DMS53 (cell line): ENCODE measurements at regions not wholly inside any gene's neighbourhood (a gene's known extent, or its start where the extent isn't known, plus 50 kb on each side); places are given as distances from the start of the nearest gene placed in this dataset.

Experiments
- DNase-seq: peaks from one replicate; lab custom pipeline; 2025; lab: John Stamatoyannopoulos, UW

DNA sequence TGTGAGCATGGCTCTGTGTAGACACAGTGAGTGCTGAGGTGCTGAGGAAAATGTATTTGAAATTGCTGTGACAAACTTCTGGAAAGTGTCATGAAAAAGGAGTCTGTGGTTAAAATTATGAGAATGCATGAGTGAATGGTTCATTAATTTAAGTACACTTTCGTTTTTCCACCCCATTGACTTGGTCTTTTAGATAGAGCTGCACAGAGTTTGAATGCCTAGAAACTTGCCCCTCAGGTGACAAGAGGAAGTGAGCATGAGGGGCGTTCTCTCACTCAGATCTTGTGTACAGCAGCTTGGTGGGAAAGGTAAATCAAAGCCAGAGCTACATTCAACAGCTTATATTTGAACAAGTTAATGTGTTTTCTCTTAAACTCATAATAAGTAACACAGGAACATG lies 296.8 kb downstream of the WDR72 start:
- no peak for DNase-seq

- no peak for DNase-seq
Measured at GRCh38 chr15:53461677-53462076, 297.8 kb downstream of the WDR72 start.

- DNase-seq: peak; percentile 63
Measured at GRCh38 chr15:53458736-53459135, 300.7 kb downstream of the WDR72 start.

- peak; percentile 76 for DNase-seq
Measured at GRCh38 chr15:53457479-53457878, 302.0 kb downstream of the WDR72 start.

- DNase-seq: peak; percentile 79
Measured at GRCh38 chr15:53454843-53455721, 304.4 kb downstream of the WDR72 start.

- peak; percentile 44 for DNase-seq
Measured at GRCh38 chr15:53454535-53454842, 305.0 kb downstream of the WDR72 start.

DNA sequence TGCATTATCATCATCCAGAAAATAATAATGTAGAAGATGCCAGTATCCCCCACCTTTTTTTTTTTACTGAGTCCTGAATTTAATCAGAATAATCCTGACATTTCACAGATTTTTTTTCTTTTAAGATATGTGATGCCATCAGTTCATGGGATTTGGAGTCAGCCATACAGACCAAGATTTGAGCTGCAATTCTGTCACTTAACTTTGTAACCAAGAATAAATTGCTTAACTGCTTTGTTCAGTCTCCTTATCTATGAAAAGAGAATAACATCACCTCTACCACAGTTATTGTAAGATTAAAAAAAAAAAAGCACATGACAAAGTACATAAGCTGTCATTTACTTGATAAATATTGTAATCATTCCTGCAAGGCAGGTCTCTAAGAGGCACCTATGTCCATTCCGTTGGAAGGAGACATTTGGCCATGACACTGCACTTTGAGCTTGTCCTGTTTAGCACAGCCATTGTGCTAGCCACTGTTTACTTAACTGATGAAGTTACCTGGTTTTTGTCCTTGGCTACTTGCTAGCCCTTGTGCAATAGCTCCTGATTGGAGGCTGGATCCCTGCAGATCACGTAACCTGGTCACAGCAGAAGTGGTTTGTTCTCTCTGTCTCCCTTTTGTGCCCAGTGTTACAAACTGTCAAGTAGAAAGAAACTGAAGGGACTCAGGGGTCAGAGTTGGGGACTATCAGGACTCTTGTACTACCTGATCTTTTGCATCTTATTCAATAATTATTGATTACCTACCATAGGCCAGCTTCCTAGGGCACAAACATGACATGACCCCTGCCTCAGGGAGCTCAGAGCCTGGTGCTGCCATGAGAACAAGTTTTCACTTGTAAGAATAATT lies 306.0 kb downstream of the WDR72 start:
- peak; percentile 87 for DNase-seq

GRCh38 chr15:53448232-53449015 lies 311.0 kb downstream of the WDR72 start:
- DNase-seq: no peak

- no peak for DNase-seq
Measured at GRCh38 chr15:53447742-53448141, 311.7 kb downstream of the WDR72 start.

- peak; percentile 31 for DNase-seq
Measured at GRCh38 chr15:53447053-53447574, 312.3 kb downstream of the WDR72 start.

GRCh38 chr15:53446376-53446775 lies 313.1 kb downstream of the WDR72 start:
- peak; percentile 59 for DNase-seq

GRCh38 chr15:53445531-53445930 lies 313.9 kb downstream of the WDR72 start:
- DNase-seq: no peak

DNA sequence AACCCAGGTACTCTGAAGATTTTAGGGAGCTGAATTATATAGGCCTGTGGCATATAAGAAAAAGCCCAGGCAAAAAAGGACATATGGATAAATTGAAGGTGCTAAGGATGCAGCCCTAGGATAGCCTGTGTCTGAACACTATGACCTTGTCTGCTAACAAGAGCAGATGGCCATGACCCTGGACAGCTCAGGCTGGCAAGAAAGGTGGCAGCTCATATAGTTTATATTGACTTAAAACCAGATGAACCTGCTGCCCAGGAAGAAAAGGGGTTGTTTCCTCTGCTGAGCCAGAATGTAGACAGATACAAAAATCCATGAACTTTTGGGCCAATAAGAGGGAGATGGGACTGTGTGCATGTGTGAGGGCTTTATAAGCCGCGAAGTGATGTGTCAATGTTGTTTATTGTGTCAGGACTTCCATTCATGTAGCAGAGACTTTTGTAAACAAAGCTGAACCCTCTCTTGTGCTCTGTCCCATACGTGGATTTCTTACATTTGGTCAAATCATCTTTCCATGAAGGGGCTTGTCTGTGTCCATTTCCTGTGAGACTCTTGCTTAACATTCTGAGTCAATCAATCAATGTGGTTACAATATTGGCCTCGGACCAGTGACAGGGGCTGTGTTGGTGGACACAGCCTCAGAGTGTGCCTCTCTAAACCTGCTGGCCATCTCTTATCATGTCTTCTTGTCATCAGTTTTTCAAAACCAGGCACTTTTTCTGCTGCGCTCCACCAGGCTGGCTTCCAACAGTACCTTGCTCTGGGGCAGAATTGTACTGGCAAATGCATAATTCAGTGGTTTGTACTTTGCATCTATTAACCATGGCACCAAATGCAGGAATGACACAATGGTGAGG lies 321.2 kb downstream of the WDR72 start:
- peak; percentile 48 for DNase-seq

- no peak for DNase-seq
Measured at GRCh38 chr15:53437366-53437765, 322.1 kb downstream of the WDR72 start.

DNA sequence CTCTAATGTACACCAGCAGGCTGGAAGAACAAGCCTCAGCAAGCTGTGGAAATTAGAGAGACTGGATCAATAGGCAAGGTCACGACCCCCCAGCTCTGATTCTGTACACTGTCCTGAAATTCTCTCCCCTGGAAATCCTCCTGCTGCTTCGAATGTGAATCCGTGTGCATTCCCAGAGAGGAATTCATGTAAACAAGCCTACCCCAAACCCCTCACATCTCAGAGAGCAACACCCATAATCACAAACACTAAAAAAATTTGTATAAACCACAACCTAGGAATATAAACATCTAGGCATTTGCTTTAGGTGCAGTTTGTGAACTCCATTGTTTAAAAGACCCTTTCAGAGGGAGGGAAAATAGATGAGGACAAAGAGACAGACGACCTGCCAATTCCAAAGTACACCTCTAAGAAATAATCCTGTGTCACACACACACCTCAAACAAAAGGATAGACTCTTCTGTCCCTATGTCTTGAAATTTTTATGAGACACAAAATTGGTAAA lies 325.2 kb downstream of the WDR72 start:
- no peak for DNase-seq

DNA sequence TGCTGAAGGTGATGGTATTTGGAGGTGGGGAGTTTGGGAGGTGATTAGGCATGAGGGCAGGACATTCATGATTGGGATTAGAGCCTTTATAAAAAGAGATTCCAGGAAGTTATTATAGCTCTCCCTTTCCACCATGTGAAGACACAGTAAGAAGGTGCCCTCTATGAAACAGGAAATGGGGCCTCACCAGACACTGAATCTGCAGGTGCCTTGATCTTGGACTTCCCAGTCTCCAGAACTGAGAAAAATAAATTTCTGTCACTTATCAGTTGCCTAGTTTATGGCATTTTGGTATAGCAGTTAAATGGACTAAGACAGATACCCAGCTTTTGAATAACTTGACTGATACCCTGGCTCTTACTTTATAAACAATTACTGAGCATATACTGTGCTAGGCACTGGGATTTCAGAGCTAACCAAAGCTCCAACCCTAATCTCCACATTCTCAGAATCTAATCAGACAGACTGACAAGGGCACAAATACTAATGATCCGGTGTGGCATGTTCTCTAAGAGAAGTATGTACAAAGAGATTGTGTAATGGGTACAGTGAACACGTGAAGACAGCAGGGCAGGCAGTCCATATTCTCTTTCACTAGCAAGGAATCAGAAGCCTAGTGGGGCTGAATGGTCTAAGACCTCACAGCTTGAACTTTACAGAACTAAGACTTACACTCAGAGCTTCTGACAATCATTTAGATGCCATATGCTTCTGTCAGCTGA lies 343.1 kb downstream of the WDR72 start:
- DNase-seq: no peak

DNA sequence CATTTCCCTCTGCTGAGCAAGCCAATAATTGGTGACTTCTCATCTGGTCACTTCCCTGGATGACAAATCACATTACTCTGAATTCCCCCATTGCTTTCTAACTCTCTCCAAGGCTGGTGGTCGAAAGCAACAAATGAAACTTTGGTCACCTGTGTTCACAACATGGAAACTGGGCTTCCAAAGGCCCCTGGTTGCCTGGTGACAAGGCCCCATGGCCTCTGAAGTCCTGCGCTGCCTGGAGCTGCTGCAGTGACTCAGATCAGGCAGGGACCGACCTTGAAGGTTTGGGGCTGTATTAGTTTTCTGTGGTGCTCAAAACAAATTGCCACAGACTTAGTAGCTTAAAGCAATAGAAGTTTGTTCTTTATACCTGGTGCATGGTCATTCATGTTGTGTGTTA lies 345.3 kb downstream of the WDR72 start:
- DNase-seq: peak; percentile 5

DNA sequence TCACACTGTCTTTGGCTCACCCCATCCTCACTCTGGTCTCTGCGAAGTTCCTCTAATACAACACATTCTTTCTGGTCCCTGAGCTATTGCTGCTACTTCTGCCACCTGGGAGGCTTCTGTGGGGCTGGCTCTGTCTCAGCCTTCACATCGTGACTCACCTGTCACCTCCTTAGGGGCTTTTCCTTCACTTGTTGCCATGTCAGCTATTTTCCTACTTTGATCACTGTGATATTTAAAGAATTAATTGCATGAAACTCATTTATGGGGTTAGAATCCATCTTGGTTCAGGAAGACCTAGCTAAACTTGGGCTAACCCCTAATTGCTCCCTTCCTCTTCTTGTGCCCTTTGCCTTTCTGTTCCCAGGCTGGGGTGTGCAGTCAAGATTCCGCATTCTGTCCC lies 346.9 kb downstream of the WDR72 start:
- DNase-seq: no peak

DNA sequence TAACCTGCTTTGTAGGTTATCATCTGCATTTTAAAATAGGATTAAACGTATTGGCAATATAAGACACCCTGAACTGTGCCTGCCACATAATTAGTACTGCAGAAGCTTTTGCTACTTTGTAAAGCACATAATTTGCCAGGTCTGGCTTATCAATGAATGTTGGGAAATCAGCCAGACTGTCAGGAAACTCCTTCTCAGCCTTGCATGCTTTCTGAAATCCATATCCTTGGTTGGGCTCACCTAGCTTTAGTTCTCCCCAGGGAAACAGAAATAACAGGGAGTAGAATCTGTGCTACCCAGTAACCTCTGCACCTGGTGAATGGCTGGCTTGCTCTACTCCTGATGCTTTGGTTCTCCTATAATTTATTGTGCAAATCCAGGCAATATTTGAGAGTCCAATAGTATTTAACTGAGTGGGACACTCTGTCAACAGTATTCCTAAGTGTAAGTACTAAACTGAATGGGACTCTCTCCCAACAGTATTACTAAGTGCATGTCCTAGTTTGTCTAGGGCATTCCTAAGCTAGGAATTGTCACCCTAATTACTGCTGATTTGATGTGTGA lies 354.5 kb downstream of the WDR72 start:
- DNase-seq: no peak

GRCh38 chr15:53401503-53401902 lies 358.0 kb downstream of the WDR72 start:
- peak; percentile 9 for DNase-seq
